NCI-H128 (cell line): ENCODE measurements at regions not wholly inside any gene's neighbourhood (a gene's known extent, or its start where the extent isn't known, plus 50 kb on each side); places are given as distances from the start of the nearest gene placed in this dataset.

Experiments
- DNase-seq: peaks from one replicate; lab custom pipeline; 2025; ENCODE audit not compliant: unreplicated experiment; lab: John Stamatoyannopoulos, UW

DNA sequence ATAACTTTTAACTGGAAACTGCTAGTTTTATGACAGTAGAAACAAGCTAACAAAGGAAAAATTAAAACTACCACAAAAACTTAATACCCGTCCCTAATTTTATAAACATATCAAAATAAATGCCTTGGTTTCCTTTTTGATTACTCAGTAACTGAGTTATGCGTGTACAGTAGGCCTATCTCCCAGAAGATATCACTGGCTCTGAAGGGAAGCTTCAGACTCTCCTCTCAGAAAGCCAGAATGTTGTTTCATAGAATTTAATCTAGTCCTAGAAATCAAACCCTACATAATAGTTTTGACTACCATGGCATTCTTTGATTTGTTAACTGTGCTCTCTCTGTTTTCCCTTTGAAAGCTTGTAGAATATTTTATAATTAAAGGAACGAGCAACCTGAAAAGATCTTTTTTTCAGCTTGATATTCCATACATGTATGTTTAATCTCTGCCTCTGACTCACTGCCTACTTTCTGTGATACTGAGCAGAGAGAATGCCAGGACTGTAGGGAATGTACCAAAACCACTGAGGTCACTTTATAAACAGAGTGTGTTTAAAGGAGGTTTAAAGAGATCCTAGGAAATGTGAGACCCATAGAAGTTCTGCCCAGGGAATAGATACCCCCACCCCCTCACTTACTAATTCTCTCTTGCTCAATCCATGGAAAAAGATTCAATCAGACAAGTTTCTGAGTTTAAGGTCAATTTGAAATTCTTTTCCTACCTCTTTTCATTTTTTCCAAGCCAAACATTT lies 311.5 kb downstream of the HDGFL1 start:
- no peak for DNase-seq

DNA sequence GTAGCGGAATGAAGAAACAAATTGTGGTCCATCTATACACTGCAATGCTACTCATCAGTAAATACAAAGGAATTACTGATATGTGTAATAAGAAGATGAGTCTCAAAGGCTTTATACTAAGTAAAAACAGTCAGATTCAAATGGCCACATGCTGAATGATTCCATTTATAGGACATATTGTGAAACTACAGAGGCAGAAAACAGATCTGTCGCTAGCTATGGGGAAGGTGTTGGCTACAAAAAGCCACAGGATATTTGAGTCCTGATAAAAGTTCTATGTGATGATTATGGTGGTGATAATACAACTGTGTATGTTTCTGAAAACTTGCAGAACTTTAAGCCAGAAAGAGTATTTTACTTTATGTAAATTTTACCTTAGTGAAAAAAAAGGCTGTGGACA lies 313.2 kb downstream of the HDGFL1 start:
- DNase-seq: no peak

- no peak for DNase-seq
These were observed 313.8 kb downstream of the HDGFL1 start for GRCh38 chr6:22883061-22883717.

DNA sequence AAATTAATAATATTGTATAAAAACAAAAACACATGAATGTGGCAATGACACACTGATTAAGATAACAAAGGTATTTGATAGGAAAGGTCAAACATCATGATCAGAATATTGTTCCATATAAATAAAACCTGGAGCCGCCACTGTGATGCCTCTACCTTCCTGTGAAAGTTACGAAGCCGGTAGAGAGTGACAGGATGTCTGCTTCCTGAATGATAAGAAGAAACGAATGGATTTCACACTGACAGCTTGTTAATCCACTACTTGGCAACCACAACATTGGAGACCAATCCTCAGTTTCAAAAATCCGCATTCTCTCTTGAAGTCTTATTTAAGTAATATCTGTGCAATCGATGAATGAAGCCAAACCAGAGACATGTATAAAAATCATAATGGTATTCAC lies 315.1 kb downstream of the HDGFL1 start:
- DNase-seq: no peak

GRCh38 chr6:22886650-22887581 lies 317.6 kb downstream of the HDGFL1 start:
- peak; percentile 10 for DNase-seq

GRCh38 chr6:22888163-22888752 lies 318.9 kb downstream of the HDGFL1 start:
- no peak for DNase-seq

DNA sequence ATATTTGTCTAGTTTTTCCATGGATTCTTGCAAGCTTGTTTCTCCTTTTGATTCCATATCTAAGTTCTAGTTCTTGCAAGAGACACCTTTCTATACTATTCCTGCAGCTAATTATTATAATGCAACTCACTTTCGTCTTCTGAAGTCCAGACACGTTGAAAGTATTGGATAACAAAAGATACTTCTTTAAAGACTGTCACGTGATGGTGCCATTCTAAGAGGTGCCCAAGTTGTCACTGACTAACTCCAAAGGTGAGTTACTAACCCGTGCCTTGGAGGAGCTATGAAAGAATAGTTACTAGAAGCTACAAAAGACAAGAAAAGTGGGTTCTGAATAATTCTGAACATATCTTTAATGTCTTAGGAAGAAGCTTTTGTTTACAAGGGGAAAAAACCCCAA lies 322.6 kb downstream of the HDGFL1 start:
- no peak for DNase-seq

GRCh38 chr6:22892452-22892851 lies 323.1 kb downstream of the HDGFL1 start:
- DNase-seq: no peak

- DNase-seq: no peak
These were observed 327.3 kb downstream of the HDGFL1 start for GRCh38 chr6:22896696-22897095.

DNA sequence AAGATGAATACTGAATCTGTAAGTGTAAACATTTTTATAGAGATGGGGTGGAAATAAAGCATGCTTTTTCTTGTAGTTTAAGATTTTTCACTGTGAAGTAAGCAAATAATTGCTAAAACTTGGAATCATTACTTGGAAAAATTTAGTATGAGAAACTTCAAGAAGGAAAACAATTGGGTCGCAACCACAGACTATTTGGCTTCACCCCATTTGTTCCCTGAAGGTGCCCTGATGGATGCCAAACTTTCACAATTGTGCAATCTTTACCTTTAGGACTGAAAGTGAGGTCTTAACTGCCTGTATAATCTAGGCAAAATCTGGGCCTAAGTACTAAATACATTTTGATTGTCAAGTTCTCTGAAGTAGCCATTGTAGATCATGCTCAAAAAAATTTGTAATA lies 330.1 kb downstream of the HDGFL1 start:
- DNase-seq: no peak

DNA sequence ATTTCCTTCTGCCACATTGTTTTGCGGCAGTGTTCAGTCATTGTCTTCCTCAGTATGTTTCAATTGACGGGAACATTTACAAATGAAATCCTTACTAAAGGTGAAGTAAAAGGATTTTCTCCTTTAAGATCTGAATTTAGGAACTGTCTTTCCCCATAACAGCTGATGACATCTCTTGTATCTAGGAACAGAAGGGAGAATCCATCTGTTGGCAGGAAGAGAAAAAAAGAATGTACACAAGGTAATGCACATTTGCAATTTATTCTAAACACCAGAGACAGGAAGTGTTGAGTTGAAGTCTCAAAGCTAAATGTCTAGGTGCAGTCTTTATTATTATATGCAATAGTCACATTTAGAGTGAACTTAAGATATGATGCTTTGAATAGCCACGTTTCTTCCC lies 334.5 kb downstream of the HDGFL1 start:
- DNase-seq: no peak

GRCh38 chr6:22904431-22904830 lies 335.1 kb downstream of the HDGFL1 start:
- DNase-seq: no peak

DNA sequence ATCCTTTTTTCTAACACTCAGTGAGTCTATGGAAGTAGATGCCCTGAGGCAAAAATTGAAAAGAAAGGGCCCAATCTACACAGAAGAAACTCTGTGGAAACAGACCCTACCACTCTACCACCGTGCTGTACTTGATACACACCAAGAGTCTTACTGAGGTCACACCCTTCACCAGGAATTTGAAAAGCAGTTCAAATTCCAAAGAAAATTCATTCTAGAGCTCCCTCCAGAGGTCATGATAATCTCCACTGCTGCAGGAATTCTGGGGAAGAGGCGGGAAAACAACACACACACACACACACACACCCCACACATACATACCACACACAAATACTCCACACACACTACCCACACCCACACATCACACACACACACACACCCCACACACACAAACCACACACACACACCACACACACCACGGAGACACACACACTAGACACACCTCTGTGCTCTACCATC lies 336.8 kb downstream of the HDGFL1 start:
- DNase-seq: no peak

DNA sequence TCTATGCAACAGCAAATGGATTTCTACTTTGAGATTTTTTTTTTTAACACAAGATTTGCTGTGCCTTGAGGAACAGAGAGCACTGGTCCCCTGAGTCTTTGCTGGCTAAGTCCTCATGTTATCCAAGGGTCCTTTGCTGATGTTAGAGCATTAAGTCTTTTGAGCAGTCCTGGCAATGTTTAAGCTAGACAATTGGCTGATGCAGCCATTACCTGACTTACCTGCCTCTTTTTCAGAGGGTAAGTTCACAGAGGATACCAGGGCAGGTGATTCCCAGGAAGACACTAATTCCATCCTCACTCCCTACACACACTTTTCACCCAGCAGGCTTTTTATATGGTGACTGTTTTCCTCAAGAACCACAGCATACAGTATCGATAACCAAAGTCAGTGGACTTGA lies 337.7 kb downstream of the HDGFL1 start:
- no peak for DNase-seq

GRCh38 chr6:22910370-22910769 lies 341.0 kb downstream of the HDGFL1 start:
- no peak for DNase-seq

- no peak for DNase-seq
These were observed 344.2 kb downstream of the HDGFL1 start for GRCh38 chr6:22913612-22914011.

- no peak for DNase-seq
These were observed 348.0 kb downstream of the HDGFL1 start for GRCh38 chr6:22917344-22917743.

DNA sequence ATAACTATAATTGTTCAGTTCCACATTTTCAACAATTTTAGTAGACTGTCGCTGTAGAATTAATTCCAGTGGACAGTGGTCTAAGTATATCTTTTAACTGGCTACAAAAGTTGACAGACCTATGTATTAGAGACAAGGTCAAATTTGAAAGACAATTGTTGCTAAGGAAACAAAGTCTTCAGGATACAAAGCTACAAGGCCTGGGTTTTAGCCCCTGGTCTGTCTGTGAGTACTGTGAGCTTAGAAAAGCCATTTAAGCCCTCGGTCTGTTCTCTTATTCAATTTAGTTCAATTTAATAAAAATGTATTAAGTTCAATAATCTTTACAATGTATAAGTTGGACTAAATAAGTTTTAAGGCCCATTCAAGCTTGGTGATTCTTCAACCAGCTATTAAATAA lies 352.5 kb downstream of the HDGFL1 start:
- no peak for DNase-seq

DNA sequence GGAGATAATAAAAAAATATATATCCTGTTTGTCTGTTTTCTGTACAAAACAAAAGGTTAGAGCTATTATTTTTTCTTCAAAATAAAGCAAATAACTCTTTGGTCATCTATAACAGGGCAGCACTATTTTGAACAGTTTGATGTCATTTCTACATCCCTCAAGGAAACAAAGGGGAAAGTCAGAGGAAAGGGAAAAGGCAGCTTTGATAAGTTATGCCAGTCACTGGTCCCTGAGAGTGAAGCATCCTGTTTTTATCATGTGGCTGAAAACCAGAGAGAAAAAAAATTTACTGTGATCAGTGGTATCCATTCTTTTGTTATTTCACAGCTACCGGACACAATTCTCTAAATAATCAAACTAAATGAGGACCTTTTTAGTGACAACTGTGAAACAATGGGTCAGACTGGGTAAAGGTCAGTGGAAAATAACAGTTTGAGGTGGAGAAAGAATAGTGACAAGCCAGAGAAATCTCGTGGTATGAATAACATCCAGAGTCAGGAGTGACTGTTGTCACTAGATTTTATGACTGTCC lies 356.0 kb downstream of the HDGFL1 start:
- no peak for DNase-seq

DNA sequence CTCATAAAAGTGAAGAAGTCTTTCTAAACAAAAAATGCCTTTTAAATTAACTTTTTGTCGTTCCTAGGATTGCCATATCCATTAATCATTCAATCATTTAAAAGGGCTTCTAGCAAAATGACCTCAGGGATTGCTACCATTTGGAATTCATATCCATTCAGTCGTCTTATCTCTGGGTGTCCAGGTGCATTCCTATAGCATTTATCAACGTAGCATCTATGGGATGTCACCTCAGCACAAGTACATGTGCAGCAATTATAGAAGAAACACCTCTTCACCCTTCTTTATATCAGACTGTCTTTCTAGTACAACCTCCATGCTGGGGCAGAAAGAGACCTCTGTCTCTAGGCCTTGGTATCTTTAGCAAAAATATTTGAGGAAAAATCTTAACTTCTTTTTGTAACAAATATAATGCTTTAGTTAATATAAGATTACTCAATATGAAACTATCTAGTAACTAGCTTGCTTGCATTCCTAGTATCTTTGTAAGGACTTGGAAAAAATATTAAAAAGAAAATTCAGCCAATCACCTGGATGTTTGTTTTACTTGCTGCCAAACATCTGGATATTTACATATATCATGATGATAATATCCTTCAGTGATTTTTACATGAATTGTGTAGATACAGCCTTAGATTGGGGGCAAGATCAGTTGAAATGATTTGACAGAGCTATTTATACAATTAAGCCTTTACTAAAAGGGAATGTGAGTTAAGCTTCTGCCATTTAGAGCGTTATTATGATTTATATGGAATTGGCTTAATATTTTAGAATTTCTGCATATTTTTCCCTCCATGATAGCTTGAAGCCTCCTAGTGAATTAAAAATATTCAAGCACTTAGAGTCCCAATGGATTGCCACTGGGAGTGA lies 356.8 kb downstream of the HDGFL1 start:
- no peak for DNase-seq
